GM21390 (cell line): ENCODE measurements at regions not wholly inside any gene's neighbourhood (a gene's known extent, or its start where the extent isn't known, plus 50 kb on each side); places are given as distances from the start of the nearest gene placed in this dataset.

Experiments
- ATAC-seq: cut with Tn5 transposase; IDR thresholded peaks from one replicate; pipeline ENCODE4 v1.9.1; 2021; ENCODE audit not compliant: unreplicated experiment

GRCh38 chr2:207403141-207403540 is 126.6 kb upstream of the CREB1 start:
- no peak for ATAC-seq

- no peak for ATAC-seq
These were observed 125.8 kb upstream of the CREB1 start for GRCh38 chr2:207403950-207404349.

- no peak for ATAC-seq
These were observed 124.6 kb upstream of the CREB1 start for GRCh38 chr2:207405150-207405549.

- ATAC-seq = peak; percentile 92
These were observed 121.5 kb upstream of the CREB1 start for GRCh38 chr2:207408086-207408794.

- no peak for ATAC-seq
These were observed 120.2 kb upstream of the CREB1 start for GRCh38 chr2:207409517-207409916.

- ATAC-seq = no peak
These were observed 116.9 kb upstream of the CREB1 start for GRCh38 chr2:207412787-207413310.

GRCh38 chr2:207413376-207413907 is 116.3 kb upstream of the CREB1 start:
- ATAC-seq = no peak

GRCh38 chr2:207416111-207416510 is 113.7 kb upstream of the CREB1 start:
- ATAC-seq = no peak

GRCh38 chr2:207416900-207417299 is 112.9 kb upstream of the CREB1 start:
- no peak for ATAC-seq

- no peak for ATAC-seq
These were observed 112.5 kb upstream of the CREB1 start for GRCh38 chr2:207417301-207417718.

- no peak for ATAC-seq
These were observed 111.3 kb upstream of the CREB1 start for GRCh38 chr2:207418419-207418818.

GRCh38 chr2:207419331-207419730 is 110.4 kb upstream of the CREB1 start:
- no peak for ATAC-seq

- no peak for ATAC-seq
These were observed 108.1 kb upstream of the CREB1 start for GRCh38 chr2:207421671-207422070.

GRCh38 chr2:207422380-207422779 is 107.4 kb upstream of the CREB1 start:
- no peak for ATAC-seq

GRCh38 chr2:207423886-207424285 is 105.9 kb upstream of the CREB1 start:
- peak; percentile 95 for ATAC-seq

GRCh38 chr2:207427986-207428385 is 101.8 kb upstream of the CREB1 start:
- ATAC-seq = no peak

- ATAC-seq = no peak
These were observed 101.2 kb upstream of the CREB1 start for GRCh38 chr2:207428573-207428972.

GRCh38 chr2:207432453-207432852 is 97.3 kb upstream of the CREB1 start:
- no peak for ATAC-seq

- ATAC-seq = no peak
These were observed 95.5 kb upstream of the CREB1 start for GRCh38 chr2:207434306-207434705.

GRCh38 chr2:207434899-207435465 is 94.8 kb upstream of the CREB1 start:
- no peak for ATAC-seq

GRCh38 chr2:207437136-207437523 is 92.6 kb upstream of the CREB1 start:
- no peak for ATAC-seq

GRCh38 chr2:207437524-207438143 is 92.1 kb upstream of the CREB1 start:
- ATAC-seq = no peak
